ENCODE measurements at regions not wholly inside any gene's neighbourhood (a gene's known extent, or its start where the extent isn't known, plus 50 kb on each side); places are given as distances from the start of the nearest gene placed in this dataset.

DNA sequence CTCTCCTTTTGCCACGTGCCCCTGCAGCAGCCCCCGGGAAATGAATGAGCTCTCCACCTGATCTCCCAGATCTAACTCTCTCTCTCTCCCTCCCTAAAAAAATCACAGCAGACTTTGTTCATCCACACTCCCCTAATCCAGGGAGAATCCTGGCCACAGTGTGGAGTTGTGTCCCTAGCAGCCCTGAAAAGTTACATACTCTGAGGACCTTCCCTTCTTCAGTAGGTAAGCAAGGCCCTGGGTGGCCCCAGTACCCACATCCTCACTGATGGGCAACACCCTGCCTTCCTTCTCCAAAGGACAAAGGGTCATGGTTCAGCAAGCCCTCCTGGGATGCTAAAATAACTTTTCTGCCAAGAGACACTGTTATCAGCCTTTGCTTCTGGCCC lies 76.9 kb upstream of the GLI2 start:
- TF ChIP-seq, protein P1, sequence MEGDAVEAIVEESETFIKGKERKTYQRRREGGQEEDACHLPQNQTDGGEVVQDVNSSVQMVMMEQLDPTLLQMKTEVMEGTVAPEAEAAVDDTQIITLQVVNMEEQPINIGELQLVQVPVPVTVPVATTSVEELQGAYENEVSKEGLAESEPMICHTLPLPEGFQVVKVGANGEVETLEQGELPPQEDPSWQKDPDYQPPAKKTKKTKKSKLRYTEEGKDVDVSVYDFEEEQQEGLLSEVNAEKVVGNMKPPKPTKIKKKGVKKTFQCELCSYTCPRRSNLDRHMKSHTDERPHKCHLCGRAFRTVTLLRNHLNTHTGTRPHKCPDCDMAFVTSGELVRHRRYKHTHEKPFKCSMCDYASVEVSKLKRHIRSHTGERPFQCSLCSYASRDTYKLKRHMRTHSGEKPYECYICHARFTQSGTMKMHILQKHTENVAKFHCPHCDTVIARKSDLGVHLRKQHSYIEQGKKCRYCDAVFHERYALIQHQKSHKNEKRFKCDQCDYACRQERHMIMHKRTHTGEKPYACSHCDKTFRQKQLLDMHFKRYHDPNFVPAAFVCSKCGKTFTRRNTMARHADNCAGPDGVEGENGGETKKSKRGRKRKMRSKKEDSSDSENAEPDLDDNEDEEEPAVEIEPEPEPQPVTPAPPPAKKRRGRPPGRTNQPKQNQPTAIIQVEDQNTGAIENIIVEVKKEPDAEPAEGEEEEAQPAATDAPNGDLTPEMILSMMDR (IDR thresholded peaks at IDR 0.05) = no peak
- peaks cover 0 to 19% of the 10 kb centered on the region in 2 donors for H3K27me3 ChIP-seq
- intact Hi-C loops (cut with DNase I; ENCODE audit: low total_unique reads) = no loop called here
- H3K4me1 ChIP-seq = peaks cover 0 to 38% (median 16%) of the 10 kb centered on the region in 4 donors
- no peak overlapping the region for H3K27ac ChIP-seq
- DNase-seq = no peak
- no peaks in the 10 kb centered on the region for H3K9me3 ChIP-seq
- no peak overlapping the region for H3K4me3 ChIP-seq
- H3K36me3 ChIP-seq = no peaks in the 10 kb centered on the region

DNA sequence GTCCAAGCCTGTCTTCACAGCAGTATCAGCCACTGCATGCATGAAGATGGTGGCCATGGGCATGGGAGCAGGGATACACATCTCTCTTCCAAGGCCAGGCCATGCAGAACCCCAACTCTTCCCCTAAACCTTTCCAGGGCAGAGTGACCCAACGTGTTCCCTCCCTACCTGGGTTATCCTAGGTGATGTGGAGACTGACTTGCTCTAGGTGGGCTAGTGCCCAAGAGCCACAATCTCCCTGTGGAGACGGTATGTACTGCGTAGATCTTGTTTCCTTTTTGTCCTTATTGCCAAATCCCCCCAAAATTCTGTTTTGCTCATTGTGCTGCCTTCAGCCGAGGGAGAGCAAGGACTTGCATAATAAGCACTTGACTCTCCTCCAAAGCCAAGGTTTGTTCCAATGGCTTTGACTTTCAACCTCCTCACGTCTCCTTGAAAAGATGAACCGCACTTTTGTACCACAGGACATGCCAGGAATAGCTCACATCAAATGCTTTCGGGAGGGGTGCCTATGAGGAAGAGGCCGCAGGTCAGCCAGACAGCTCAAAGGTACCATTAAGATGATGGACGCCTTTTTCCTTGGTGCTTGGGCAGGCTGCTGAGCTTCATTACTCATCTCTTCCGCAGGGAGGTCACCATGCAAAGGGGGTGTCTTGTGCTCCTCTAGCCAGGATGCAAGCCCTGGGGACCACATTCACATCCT lies 76.2 kb upstream of the GLI2 start:
- TF ChIP-seq, protein P1 (IDR thresholded peaks at IDR 0.05) = no peak
- Histone ChIP-seq H3K36me3 (no peaks in the 10 kb centered on the region), H3K27ac (no peak overlapping the region), H3K27me3 (peaks cover 0 to 13% of the 10 kb centered on the region in 2 donors), H3K4me1 (peaks cover 0 to 34% (median 13%) of the 10 kb centered on the region in 4 donors), H3K9me3 (no peaks in the 10 kb centered on the region), H3K4me3 (no peak overlapping the region)
- no peak for DNase-seq
- intact Hi-C loops (cut with DNase I; ENCODE audit: low total_unique reads) = no loop called here

DNA sequence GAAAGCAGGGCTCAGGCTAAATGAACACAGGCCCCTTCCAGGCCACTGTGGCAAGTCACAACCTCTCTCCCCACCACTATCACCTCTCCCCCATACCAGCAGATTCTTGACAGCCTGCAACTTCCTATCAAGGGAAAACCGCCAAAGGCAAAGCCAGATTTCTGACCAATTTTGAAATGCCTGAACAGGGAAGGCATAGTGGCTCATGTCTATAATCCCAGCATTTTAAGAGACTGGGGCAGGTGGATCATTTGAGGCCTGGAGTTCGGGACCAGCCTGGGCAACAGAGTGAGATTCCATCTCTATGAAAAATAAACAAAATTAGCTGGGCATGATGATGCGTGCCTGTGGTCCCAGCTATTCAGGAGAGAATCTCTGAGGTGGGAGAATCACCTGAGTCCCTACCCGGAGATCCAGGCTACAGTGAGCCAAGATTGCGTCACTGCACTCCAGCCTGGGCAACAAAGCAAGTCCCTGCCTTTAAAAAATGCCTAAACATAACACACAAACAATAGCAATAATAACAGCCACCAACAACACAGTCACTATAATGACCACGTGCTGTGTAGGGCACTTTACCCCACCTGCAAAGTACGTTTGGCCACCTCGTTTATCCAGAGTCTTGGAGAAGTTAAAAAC lies 75.5 kb upstream of the GLI2 start:
- peaks cover 0 to 28% (median 11%) of the 10 kb centered on the region in 4 donors for H3K4me1 ChIP-seq
- TF ChIP-seq, protein P1 (IDR thresholded peaks at IDR 0.05) = no peak

DNA sequence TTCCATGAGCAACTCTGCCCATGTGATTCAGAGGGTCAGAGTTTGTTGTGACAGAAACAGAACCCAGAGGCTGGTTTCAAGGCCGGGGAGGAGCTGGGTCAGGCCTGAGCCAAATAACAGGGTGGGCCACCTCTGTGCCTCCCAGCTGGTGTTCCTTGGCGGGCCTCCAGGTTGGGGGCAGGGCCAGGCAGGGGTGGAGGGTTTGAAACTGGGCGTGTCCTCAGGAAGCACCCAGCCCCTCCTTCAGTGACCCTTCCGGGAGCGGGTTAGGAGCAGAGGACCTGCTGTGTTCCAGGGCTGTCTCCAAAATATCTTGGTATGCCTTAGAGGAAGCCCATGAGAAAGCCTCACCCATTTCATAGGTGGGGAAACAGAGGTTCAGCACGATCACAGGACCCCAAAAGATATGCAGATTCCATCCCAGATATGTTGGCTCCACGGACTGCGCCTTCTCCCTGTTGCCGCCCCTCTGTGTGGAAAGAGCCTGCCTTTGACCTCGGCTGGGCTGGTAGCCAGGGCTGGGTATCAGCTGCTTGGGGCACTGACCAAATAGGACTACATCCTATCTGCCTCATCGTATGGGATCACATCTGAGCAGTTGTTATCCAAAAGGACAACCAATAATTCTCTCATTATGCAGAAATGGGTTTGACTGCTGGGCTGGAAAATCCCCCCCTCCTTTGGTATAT lies 74.8 kb upstream of the GLI2 start:
- H3K9me3 ChIP-seq = peaks cover 0 to 3% (median 0%) of the 10 kb centered on the region in 3 donors
- H3K4me1 ChIP-seq = peaks cover 0 to 26% (median 10%) of the 10 kb centered on the region in 4 donors
- H3K4me3 ChIP-seq = no peak overlapping the region
- no peak for DNase-seq
- TF ChIP-seq, protein P1 (IDR thresholded peaks at IDR 0.05) = no peak
- H3K27ac ChIP-seq = no peak overlapping the region
- no peaks in the 10 kb centered on the region for H3K36me3 ChIP-seq
- H3K27me3 ChIP-seq = peaks cover 0 to 7% of the 10 kb centered on the region in 2 donors
- intact Hi-C loops (cut with DNase I; ENCODE audit: low total_unique reads) = no loop called here

More for the DNA sequence above, 75.5 kb upstream of the GLI2 start:
- H3K9me3 ChIP-seq = no peaks in the 10 kb centered on the region
- H3K4me3 ChIP-seq = no peak overlapping the region
- H3K27ac ChIP-seq = no peak overlapping the region
- no peak for DNase-seq
- H3K27me3 ChIP-seq = peaks cover 0 to 7% of the 10 kb centered on the region in 2 donors
- H3K36me3 ChIP-seq = no peaks in the 10 kb centered on the region
- intact Hi-C loops (cut with DNase I; ENCODE audit: low total_unique reads) = no loop called here

DNA sequence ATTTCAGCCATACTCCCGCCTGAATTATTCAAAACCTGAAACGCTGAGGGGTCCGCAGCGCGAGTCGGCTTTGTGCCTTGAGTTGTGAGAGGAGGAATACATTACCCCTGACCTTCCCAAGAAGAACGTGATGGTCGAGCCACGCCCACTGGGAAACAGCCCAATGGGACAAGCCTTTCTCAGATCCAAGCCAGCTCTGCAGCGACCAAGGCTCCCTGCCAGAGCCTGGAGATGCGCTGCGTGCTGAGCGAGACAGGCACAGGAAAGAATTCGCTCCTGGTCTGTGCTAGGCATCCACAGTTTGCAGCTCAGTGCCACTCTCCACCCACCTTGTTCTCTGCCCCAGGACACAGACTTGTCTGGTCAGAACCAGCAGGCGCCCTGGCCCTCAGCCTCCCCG lies 74.1 kb upstream of the GLI2 start:
- H3K4me1 ChIP-seq = peaks cover 0 to 20% (median 6%) of the 10 kb centered on the region in 4 donors
- no peak overlapping the region for H3K4me3 ChIP-seq
- peaks cover 0 to 10% (median 3%) of the 10 kb centered on the region in 3 donors for H3K9me3 ChIP-seq
- no peaks in the 10 kb centered on the region for H3K36me3 ChIP-seq
- no peak for DNase-seq
- TF ChIP-seq, protein P1 (IDR thresholded peaks at IDR 0.05) = no peak
- H3K27ac ChIP-seq = no peak overlapping the region
- H3K27me3 ChIP-seq = peaks cover 0 to 7% of the 10 kb centered on the region in 2 donors
- intact Hi-C loops (cut with DNase I; ENCODE audit: low total_unique reads) = no loop called here

Data from tibial artery (tissue), 4 donors.